ENCODE measurements at regions not wholly inside any gene's neighbourhood (a gene's known extent, or its start where the extent isn't known, plus 50 kb on each side); places are given as distances from the start of the nearest gene placed in this dataset.

DNA sequence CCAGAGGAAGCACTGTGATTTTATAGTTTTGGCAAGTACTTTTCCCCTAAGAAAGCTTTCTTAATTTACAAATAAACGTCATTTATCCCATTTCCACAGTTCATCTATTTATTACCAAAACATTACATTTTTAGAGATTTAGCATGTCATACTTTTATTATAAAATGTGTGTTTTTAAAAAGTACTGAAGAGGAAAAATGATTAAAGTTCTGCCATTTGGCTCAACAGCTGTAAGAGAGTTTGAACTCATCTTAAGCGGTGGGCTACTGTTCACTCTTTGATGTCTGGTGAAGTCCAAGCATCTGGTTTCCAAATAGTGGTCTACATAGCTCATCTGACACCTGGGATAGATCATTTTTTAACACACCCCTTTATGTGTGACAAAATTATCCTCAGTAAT is 51.3 kb upstream of the TANC1 start:
- Histone ChIP-seq H3K9me3 (no peaks in the 10 kb centered on the region), H3K27me3 (no peaks in the 10 kb centered on the region), H3K36me3 (no peaks in the 10 kb centered on the region), H3K4me1 (no peaks in the 10 kb centered on the region), H3K27ac (no peak overlapping the region), H3K4me3 (no peak overlapping the region)
- DNase-seq = no peak
- intact Hi-C loops (cut with DNase I; ENCODE audit: low total_unique reads) (no loop called here), in situ Hi-C loops (cut with MboI; ENCODE audit: low pct_ligation_motif_present in 1 of 4, low pct_unique_long_range_greater_than_20kb in 1 of 4, low sequenced_read_pairs in 3 of 4) (no loop called here)
- TF ChIP-seq POLR2AphosphoS5 (IDR thresholded peaks at IDR 0.05) (no peak), EP300 (IDR thresholded peaks at IDR 0.05; ENCODE audit: low read depth) (no peak)
- WGBS, 2 donors (ENCODE audit: low coverage in 1 of 2) = 61 to 85% methylated on average over 2 of the region's 2 CpGs

DNA sequence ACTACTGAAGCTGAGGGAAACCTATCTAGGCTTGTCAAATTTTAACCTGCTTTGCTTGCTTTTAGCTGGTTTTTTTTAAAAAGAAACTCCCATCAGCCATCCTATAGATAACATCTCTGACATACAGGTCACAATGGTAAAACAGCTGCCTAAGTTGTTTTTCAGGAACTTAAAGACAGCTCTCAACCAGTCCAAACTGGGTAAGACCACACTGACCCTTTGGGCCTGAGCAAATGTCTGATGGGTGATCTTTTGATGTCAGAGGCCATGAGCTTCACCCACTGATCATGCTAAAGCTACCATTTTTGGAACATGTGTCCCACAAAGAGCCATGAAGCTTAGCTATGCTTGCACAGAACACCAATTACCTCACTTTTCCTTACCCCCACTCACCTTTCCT is 50.0 kb upstream of the TANC1 start:
- no peaks in the 10 kb centered on the region for H3K9me3 ChIP-seq
- in situ Hi-C loops (cut with MboI; ENCODE audit: low pct_ligation_motif_present in 1 of 4, low pct_unique_long_range_greater_than_20kb in 1 of 4, low sequenced_read_pairs in 3 of 4) = no loop called here
- H3K27me3 ChIP-seq = no peaks in the 10 kb centered on the region
- no peaks in the 10 kb centered on the region for H3K4me1 ChIP-seq
- DNase-seq = no peak
- no peaks in the 10 kb centered on the region for H3K36me3 ChIP-seq
- H3K27ac ChIP-seq = no peak overlapping the region
- no peak overlapping the region for H3K4me3 ChIP-seq
- TF ChIP-seq POLR2A (IDR thresholded peaks at IDR 0.05) (no peak), POLR2AphosphoS5 (IDR thresholded peaks at IDR 0.05) (no peak), EP300 (IDR thresholded peaks at IDR 0.05; ENCODE audit: low read depth) (no peak)
- TF ChIP-seq, protein P1, sequence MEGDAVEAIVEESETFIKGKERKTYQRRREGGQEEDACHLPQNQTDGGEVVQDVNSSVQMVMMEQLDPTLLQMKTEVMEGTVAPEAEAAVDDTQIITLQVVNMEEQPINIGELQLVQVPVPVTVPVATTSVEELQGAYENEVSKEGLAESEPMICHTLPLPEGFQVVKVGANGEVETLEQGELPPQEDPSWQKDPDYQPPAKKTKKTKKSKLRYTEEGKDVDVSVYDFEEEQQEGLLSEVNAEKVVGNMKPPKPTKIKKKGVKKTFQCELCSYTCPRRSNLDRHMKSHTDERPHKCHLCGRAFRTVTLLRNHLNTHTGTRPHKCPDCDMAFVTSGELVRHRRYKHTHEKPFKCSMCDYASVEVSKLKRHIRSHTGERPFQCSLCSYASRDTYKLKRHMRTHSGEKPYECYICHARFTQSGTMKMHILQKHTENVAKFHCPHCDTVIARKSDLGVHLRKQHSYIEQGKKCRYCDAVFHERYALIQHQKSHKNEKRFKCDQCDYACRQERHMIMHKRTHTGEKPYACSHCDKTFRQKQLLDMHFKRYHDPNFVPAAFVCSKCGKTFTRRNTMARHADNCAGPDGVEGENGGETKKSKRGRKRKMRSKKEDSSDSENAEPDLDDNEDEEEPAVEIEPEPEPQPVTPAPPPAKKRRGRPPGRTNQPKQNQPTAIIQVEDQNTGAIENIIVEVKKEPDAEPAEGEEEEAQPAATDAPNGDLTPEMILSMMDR (IDR thresholded peaks at IDR 0.05) = no peak
- intact Hi-C loops (cut with DNase I; ENCODE audit: low total_unique reads) = no loop called here
